Right lobe of liver (tissue), 4 donors: ENCODE measurements at regions not wholly inside any gene's neighbourhood (a gene's known extent, or its start where the extent isn't known, plus 50 kb on each side); places are given as distances from the start of the nearest gene placed in this dataset.

Experiments used
- POLR2A ChIP-seq: fragments of 450-650 bp; IDR thresholded peaks from one replicate; pipeline ENCODE4 v1.6.1; 2017; ENCODE audit warnings: antibody characterized with exemption, mild to moderate bottlenecking
- TF ChIP-seq, protein P1 (sequence below), 4 donors: fragments of 200-600 bp in 3 of 4; fragments of 450-650 bp in 1 of 4; IDR thresholded peaks; one replicate each; pipeline versions ENCODE4 v1.5.1 to v1.8.0; 2016 to 2022; ENCODE audit warnings: antibody characterized with exemption in 4 of 4, mild to moderate bottlenecking in 2 of 4
- donor health status: DM: no; HTN: no; CAD: no.
- donor health status: DM: no; HTN: no; CAD: no.
- donor health status: DM: no; HTN: yes; CAD: no.

DNA sequence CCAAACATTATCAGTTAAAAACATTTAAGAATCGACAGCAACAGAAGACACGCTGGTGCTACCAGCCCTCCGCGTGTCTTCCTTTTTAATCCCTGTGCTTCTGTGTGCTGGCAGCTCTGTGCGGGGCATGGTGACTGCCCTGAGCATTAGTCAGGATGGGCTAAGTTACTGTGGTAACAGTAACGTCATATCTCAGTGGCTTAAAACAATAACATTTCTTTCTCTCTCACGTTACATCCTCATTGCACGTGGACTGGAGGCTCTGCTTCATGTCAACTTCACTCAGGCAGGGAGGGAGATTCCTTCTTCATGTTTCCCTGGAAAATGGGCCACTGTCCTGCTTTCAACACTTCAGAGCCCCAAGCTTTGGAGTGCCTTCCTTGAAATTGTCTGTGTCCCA, 378.5 kb downstream of the CCSER2 start:
- no peak for TF ChIP-seq POLR2A
- TF ChIP-seq, protein P1, sequence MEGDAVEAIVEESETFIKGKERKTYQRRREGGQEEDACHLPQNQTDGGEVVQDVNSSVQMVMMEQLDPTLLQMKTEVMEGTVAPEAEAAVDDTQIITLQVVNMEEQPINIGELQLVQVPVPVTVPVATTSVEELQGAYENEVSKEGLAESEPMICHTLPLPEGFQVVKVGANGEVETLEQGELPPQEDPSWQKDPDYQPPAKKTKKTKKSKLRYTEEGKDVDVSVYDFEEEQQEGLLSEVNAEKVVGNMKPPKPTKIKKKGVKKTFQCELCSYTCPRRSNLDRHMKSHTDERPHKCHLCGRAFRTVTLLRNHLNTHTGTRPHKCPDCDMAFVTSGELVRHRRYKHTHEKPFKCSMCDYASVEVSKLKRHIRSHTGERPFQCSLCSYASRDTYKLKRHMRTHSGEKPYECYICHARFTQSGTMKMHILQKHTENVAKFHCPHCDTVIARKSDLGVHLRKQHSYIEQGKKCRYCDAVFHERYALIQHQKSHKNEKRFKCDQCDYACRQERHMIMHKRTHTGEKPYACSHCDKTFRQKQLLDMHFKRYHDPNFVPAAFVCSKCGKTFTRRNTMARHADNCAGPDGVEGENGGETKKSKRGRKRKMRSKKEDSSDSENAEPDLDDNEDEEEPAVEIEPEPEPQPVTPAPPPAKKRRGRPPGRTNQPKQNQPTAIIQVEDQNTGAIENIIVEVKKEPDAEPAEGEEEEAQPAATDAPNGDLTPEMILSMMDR (IDR thresholded peaks at IDR 0.05), result no peak
